ENCODE measurements at regions not wholly inside any gene's neighbourhood (a gene's known extent, or its start where the extent isn't known, plus 50 kb on each side); places are given as distances from the start of the nearest gene placed in this dataset.
"Not testable (repeated sequence)": the region's sequence is repeated elsewhere in the genome, so short reads cannot be mapped to it uniquely, and the experiment has no call there.

- DNase-seq (ENCODE audit: low read depth): not testable (repeated sequence)
Measured at GRCh38 chr16:72729552-72729951, 318.4 kb downstream of the ZFHX3 start.

- no peak for DNase-seq (ENCODE audit: low read depth)
Measured at GRCh38 chr16:72728516-72728915, 319.4 kb downstream of the ZFHX3 start.

DNA sequence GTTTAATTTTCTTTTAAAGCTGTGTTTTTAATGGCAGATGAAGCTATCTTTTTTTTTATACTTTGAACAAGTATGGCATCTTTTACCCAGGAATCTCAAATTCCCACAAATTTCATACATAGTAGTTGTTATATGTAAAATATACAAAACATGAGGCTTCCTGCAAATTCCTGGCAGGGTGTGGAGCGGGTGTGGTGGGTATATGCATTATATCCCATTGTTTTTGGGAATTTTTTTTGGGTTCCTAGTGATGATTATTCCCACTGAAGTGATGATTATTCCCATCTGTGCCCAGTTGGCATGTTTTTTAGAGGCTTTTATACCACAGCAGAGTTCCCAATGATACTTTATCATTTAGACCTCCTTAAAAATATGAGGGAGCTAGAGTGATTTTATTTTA, 320.4 kb downstream of the ZFHX3 start:
- no peak for DNase-seq (ENCODE audit: low read depth)

GRCh38 chr16:72725643-72726042, 322.3 kb downstream of the ZFHX3 start:
- no peak for DNase-seq (ENCODE audit: low read depth)

- peak; percentile 54 for DNase-seq (ENCODE audit: low read depth)
Measured at GRCh38 chr16:72723781-72724180, 324.1 kb downstream of the ZFHX3 start.

DNA sequence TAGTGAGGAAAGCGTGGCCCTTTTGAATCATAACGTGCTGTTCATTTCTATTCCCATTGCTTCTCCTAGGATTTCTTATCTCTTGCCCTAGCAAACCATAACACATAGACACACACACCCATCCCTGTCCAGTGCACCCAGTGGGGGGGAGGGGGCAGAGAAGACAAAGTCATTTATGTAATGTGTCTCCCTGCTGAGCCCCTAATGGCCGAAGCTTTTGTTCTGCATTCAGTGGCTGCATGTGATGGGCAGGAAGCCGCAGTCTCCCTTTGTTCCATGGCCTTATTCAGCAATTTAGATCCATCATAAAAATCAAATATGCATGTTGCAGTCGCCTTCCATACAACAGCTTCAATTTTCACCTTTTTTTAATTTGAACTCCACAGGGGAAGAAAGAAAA, 325.4 kb downstream of the ZFHX3 start:
- no peak for DNase-seq (ENCODE audit: low read depth)

DNA sequence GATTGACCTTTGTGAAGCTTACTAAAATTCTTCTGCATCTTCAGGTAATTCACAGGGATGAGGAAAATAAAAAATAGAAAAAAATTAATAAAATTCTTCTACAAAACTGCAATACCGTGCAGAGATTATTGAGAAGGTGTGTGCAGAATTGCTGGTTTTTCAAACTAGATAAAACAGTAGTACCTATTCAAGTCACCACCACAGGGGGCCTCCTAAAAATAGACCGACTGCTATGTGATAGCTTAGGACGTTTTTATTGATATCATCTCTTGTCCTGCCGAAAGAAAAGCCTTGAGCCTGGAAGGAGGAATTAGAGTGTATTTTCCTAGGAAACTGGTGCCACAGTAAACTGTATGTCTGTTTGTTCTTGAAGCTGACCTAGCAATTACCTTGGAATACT, 325.9 kb downstream of the ZFHX3 start:
- DNase-seq (ENCODE audit: low read depth): no peak

DNA sequence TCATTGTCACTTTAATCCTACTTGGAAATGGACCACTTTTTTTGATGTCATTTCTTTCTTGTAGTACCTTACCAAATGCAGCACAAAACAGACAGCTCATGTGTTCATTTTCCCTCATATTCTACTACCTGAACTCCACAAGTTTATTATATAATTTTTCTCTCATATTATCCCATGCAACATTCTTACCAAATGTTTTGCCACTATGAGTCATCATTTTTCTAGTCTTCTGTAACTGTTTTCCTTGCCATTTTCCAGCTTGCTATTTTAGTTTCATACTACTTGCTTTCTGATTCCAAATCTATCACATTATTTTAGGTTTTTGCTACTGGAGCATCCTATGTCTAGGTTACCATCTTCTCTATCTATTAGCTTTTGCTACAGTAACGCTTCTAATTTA, 332.7 kb downstream of the ZFHX3 start:
- peak; percentile 31 for DNase-seq (ENCODE audit: low read depth)

DNA sequence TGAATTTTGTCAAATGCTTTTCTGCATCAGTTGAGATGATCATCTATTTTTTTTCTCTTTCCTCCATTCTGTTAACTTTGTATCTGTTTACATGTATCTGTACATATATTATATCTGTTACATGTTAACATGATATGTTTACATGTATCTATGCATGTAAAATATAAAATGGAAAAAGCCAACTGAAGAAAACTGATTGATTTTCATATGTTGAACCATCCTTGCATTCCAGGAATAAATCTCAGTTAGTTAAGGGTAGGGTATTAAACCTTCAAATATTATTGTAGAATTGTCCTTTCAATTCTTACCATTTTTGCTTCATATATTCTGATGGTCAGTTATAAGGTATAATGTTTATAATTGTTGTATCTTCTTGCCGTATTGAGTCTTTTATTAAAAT, 336.1 kb downstream of the ZFHX3 start:
- no peak for DNase-seq (ENCODE audit: low read depth)

GRCh38 chr16:72705801-72706200, 342.1 kb downstream of the ZFHX3 start:
- no peak for DNase-seq (ENCODE audit: low read depth)

DNA sequence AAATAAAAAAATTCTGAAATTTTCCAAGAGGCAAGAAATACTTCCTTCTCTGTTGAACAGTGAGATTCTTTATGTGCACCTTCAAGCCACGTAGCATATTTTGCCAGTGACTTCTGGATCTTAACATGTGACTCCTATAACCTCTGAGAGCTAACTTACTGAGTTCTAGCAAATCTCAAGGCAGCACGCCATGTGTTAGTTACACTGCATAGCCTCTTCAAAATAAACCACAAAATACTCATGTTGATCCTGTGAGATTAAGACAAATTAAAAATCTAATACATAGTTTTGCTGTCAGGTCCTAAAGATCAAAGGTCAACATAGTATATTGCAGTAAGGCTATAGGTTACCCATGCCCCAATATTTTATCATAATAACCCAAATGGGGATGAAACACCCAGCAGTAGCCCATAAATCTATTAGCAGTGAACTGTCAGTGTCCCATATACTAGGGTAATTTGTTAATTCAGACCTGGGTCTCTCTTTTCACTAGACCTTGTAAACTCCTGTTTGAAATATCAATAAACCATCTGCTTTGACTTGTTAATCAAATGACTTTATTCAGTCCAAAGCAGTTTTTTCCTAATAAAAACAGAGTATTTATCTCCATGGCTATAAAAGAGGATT, 343.1 kb downstream of the ZFHX3 start:
- DNase-seq (ENCODE audit: low read depth): no peak

GRCh38 chr16:72689851-72690250, 358.1 kb downstream of the ZFHX3 start:
- no peak for DNase-seq (ENCODE audit: low read depth)

DNA sequence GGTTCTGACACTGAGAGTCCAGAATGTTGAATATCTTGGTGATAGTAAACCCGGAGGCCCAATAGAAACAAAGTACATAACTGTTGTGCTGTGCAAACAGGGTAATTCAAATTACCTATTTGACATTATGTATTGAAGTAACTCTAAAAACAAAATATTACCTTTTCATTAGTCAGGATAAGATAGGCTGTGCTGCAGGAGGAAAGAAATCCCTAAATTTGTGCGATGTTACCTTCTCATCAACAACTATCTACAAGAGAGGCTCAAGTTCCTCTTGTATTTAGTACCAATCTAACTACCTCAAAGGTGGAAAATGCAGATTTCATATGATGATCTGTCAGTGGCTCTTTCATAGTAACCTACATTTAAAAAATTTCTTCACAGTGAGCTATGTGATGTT, 367.2 kb downstream of the ZFHX3 start:
- no peak for DNase-seq (ENCODE audit: low read depth)

GRCh38 chr16:72679856-72680255, 368.1 kb downstream of the ZFHX3 start:
- no peak for DNase-seq (ENCODE audit: low read depth)

GRCh38 chr16:72677662-72678447, 370.1 kb downstream of the ZFHX3 start:
- DNase-seq (ENCODE audit: low read depth): peak; percentile 25

DNA sequence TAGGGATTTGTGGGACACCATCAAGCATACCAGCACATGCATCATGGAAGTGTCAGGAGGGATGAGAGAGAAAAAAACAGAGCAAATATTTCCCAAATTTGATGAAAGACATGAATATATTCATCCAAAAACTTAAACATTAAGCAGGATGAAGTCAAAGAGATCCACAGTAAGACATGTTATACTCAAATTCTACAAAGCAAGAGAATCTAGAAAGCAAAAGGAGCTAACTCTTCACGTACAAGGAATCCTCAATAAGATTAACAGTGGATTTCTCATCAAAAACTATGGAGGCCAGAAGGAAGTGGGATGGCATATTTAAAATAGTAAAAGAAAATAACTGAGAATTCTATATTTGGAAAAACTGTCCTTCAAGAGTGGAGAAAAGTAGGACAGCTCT, 374.8 kb downstream of the ZFHX3 start:
- DNase-seq (ENCODE audit: low read depth): no peak

GRCh38 chr16:72666267-72666666, 381.7 kb downstream of the ZFHX3 start:
- DNase-seq (ENCODE audit: low read depth): no peak

- no peak for DNase-seq (ENCODE audit: low read depth)
Measured at GRCh38 chr16:72665701-72666100, 382.2 kb downstream of the ZFHX3 start.

DNA sequence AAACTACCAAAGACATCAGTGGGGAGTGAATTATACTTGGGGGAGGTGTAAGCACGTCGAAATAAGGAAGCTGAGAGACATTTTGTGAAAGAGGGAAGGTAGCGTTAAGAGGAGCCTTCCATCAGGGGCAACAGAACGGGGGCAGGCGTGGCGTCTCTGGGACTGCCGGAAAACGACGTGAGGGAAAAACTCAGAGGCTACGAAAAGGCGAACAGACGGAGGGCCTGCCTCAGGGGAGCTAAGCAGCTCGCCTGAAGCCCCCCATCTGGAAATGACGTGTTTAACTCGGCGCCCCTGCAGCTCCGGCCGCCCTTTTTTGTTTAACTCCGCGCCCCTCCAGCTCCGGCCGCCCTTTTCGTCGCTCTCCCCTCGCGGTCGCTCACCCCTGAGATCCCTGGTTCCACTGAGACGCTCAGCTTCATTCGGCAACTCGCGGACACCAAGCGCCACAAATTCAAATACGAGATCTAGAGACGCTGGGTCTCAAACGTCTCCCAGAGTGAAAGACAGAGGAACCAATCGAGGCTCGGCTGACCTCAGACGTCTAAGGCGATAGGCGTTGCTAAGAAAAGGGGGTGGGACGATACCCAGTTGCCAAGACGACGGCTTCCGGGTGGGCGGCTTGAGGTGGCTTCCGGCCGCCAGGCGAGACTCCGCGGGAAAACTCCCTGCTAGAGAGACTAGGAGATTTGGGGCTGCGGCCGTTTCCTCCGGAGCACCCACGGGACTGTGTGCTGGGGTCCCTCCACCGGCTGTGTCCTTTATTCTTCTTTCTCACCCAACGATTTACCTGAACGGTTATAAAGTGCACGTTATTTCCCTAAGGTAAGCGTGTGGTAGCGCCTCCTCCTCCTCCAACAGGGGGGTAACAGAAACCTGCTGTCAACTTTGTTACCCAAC, 383.2 kb downstream of the ZFHX3 start:
- peak; percentile 99 for DNase-seq (ENCODE audit: low read depth)

GRCh38 chr16:72664056-72664508, 383.8 kb downstream of the ZFHX3 start:
- DNase-seq (ENCODE audit: low read depth): no peak

DNA sequence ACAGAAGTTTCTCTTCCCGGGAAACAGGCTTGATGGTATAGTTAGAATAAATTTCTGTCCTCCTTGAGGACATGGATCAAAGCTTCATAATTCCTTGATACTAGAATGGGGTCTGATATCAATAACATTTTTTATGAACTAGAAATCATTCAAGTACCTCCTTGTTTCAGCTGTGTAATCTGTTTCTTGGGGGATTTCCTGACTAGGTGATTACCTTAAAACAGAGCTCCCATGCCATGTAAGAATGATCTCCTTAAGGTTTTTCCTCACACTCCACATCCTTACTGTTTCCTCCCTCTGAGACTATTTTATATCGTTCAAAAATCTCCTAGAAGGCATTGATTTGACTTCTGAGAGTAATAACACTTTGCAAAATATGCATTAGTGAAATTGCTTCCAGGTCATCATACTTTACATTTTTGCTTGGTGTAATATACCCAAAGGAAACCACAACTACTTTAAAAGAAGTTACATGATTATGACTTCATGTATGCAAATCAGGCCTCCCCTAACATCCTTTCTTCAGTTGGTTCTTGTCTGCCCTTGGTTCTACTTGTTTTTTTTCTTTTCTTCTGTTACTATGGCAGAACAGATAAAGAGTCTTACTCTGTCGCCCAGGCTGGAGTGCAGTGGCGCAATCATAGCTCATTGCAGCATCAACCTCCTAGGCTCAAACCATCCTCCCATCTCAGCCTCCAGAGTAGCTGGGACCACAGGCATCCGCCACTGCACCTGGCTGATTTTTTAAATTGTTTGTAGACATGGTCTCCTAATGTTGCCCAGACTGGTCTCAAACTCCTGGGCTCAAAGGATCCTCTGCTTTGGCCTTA, 388.8 kb downstream of the ZFHX3 start:
- no peak for DNase-seq (ENCODE audit: low read depth)

GRCh38 chr16:72657791-72658190, 390.1 kb downstream of the ZFHX3 start:
- DNase-seq (ENCODE audit: low read depth): no peak

All from stromal cell of bone marrow (primary cell).